Fibroblast of pulmonary artery (primary cell): ENCODE measurements at regions not wholly inside any gene's neighbourhood (a gene's known extent, or its start where the extent isn't known, plus 50 kb on each side); places are given as distances from the start of the nearest gene placed in this dataset.
"Not testable (repeated sequence)": the region's sequence is repeated elsewhere in the genome, so short reads cannot be mapped to it uniquely, and the experiment has no call there.

Experiments used
- DNase-seq: peaks from one replicate; pipeline ENCODE4 v3.0.0-alpha.2; 2010; ENCODE audit warnings: low read depth
- H3K4me3 ChIP-seq: replicated peaks from 2 replicates; pipeline ENCODE4 v1.5.1; 2011; ENCODE audit warnings: low read depth, mild to moderate bottlenecking, control low read depth, low read length, moderate library complexity
- TF ChIP-seq, protein P1 (sequence below): IDR thresholded peaks from 2 replicates; pipeline ENCODE4 v1.5.1; 2011; ENCODE audit warnings: mild to moderate bottlenecking, control low read depth, low read length, inconsistent platforms; ENCODE audit errors: missing control alignments

GRCh38 chr2:11877764-11878163, 131.3 kb downstream of the LPIN1 start:
- DNase-seq: no peak
- H3K4me3 ChIP-seq: no peak overlapping the region
- TF ChIP-seq, protein P1, sequence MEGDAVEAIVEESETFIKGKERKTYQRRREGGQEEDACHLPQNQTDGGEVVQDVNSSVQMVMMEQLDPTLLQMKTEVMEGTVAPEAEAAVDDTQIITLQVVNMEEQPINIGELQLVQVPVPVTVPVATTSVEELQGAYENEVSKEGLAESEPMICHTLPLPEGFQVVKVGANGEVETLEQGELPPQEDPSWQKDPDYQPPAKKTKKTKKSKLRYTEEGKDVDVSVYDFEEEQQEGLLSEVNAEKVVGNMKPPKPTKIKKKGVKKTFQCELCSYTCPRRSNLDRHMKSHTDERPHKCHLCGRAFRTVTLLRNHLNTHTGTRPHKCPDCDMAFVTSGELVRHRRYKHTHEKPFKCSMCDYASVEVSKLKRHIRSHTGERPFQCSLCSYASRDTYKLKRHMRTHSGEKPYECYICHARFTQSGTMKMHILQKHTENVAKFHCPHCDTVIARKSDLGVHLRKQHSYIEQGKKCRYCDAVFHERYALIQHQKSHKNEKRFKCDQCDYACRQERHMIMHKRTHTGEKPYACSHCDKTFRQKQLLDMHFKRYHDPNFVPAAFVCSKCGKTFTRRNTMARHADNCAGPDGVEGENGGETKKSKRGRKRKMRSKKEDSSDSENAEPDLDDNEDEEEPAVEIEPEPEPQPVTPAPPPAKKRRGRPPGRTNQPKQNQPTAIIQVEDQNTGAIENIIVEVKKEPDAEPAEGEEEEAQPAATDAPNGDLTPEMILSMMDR: no peak

DNA sequence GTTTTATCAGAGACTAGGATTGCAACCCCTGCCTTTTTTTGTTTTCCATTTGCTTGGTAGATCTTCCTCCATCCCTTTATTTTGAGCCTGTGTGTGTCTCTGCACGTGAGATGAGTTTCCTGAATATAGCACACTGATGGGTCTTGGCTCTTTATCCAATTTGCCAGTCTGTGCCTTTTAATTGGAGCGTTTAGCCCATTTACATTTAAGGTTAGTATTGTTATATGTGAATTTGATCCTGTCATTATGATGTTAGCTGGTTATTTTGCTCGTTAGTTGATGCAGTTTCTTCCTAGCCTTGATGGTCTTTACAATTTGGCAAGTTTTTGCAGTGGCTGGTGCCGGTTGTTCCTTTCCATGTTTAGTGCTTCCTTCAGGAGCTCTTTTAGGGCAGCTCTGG, 138.8 kb downstream of the LPIN1 start:
- not testable (repeated sequence) for DNase-seq, H3K4me3 ChIP-seq

- DNase-seq, H3K4me3 ChIP-seq: not testable (repeated sequence)
These were observed 140.5 kb downstream of the LPIN1 start for GRCh38 chr2:11886899-11887298.

- no peak for DNase-seq
- TF ChIP-seq, protein P1: no peak
- no peak overlapping the region for H3K4me3 ChIP-seq
These were observed 142.8 kb downstream of the LPIN1 start for GRCh38 chr2:11889101-11889850.

DNA sequence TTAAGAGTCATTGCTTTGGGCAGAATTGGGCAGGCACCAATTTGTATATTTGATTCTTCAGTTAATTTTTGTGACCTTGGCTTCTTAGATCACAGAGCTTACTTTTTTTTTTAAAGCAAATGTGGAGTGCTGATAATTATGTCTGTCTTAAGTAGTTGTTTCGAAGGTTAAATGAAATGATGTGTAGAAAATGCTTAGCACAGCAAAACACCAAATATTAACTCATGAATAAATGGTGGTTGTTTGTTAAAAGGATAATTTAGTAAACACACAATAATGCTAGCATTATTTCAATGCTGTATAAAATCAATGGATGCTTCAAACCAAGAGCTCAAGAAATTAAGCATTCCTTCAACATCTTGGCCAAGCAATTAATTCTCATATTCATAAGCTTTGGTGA, 143.4 kb downstream of the LPIN1 start:
- no peak for DNase-seq
- H3K4me3 ChIP-seq: no peak overlapping the region
- TF ChIP-seq, protein P1: no peak

DNA sequence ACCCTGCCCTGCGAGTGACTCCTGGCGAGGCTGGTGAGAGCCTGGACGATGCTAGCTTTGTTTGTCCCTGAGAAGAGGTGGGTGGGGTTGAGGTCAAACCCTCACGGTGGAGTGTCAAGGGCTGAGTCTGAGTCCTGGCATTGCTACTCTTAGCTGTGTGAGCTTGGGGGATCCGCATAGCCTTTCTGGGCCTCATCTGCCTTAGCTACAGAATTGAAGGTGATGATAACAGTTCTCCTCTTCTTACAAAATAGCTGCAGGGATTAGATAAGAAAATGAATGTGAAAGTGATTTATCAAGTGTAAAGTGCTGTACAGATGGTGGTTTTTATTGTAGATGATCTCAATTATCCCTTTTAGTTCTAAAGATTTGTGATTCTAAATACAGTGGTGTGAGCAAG, 144.6 kb downstream of the LPIN1 start:
- DNase-seq: no peak
- TF ChIP-seq, protein P1: no peak
- no peak overlapping the region for H3K4me3 ChIP-seq

GRCh38 chr2:11891671-11892440, 145.4 kb downstream of the LPIN1 start:
- H3K4me3 ChIP-seq: no peak overlapping the region
- DNase-seq: no peak
- TF ChIP-seq, protein P1: no peak

GRCh38 chr2:11896386-11896785, 150.0 kb downstream of the LPIN1 start:
- TF ChIP-seq, protein P1: no peak
- DNase-seq: no peak
- H3K4me3 ChIP-seq: no peak overlapping the region
